GM12878 (cell line): ENCODE measurements at regions not wholly inside any gene's neighbourhood (a gene's known extent, or its start where the extent isn't known, plus 50 kb on each side); places are given as distances from the start of the nearest gene placed in this dataset.

Experiments
- ATAC-seq: fragments of 200-7000 bp; cut with Tn5 transposase; 3 replicates; pipeline ENCODE4 v1.9.1; 2020; ENCODE audit warnings: mild to moderate bottlenecking, moderate library complexity
- BruUV-seq: library from RNA; stranded (reverse); fragments of 400-500 nt; replicated peaks from 2 replicates; lab custom pipeline; 2021; lab: Mats Ljungman, UMichigan
- CTCF ChIA-PET: fragments of 300-600 bp; sonication (Branson Sonifier 250); formaldehyde crosslinking; extraction: SDS; loops from one replicate; lab custom pipeline; 2021; ENCODE audit warnings: inconsistent platforms; lab: Yijun Ruan, JAX
- POLR2A ChIA-PET: fragments of 350-600 bp; formaldehyde crosslinking; extraction: SDS; loops from one replicate; lab custom pipeline; 2021; ENCODE audit warnings: inconsistent platforms; lab: Charles Lee
- RAD21 ChIA-PET: fragments of 300-600 bp; sonication (Branson Sonifier 250); formaldehyde crosslinking; loops from one replicate; lab custom pipeline; 2023; ENCODE audit warnings: antibody characterized with exemption; ENCODE audit not compliant: unreplicated experiment; lab: Charles Lee
- SMC1A ChIA-PET: fragments of 300-600 bp; sonication (Branson Sonifier 250); formaldehyde crosslinking; loops from one replicate; lab custom pipeline; 2023; ENCODE audit not compliant: unreplicated experiment, uncharacterized antibody; lab: Charles Lee
- DNase-seq: peaks from one replicate; pipeline ENCODE4 v3.0.0-alpha.2; 2011; ENCODE audit warnings: low read depth, low spot score
- FAIRE-seq: peaks from 3 replicates; lab custom pipeline; 2011; peaks lifted over from hg19 to GRCh38; lab: Jason Lieb, UNC
- H2AFZ ChIP-seq: 2 replicates; pipeline ENCODE4 v1.6.0; 2011; ENCODE audit warnings: low read depth, low read length, control low read depth; ENCODE audit not compliant: control insufficient read depth
- H3K27ac ChIP-seq: 2 replicates; pipeline ENCODE4 v1.5.1; 2011; ENCODE audit warnings: control low read depth; ENCODE audit not compliant: control insufficient read depth, insufficient read depth
- H3K27me3 ChIP-seq, 2 experiments: replicated peaks in 1 of 2; 2 replicates each; pipeline versions ENCODE4 v1.6.0 to v1.6.1; 2011; ENCODE audit warnings: low read length in 1 of 2; ENCODE audit not compliant: control insufficient read depth in 2 of 2, insufficient read depth in 2 of 2
- H3K36me3 ChIP-seq, 2 experiments: 2 replicates each; pipeline ENCODE4 v1.5.1; 2011; ENCODE audit warnings: low read length in 1 of 2; ENCODE audit not compliant: control insufficient read depth in 2 of 2, insufficient read depth in 2 of 2
- H3K4me1 ChIP-seq: 2 replicates; pipeline ENCODE4 v1.6.1; 2011; ENCODE audit warnings: mild to moderate bottlenecking, low read length, moderate library complexity, mixed read lengths; ENCODE audit not compliant: control insufficient read depth, insufficient read depth
- H3K4me2 ChIP-seq: 2 replicates; pipeline ENCODE4 v1.6.0; 2011; ENCODE audit warnings: control low read depth; ENCODE audit not compliant: control insufficient read depth, insufficient read depth
- H3K4me3 ChIP-seq: fragments of 200-600 bp; sonication (generic); 2 replicates; pipeline ENCODE4 v1.5.1; 2016
- H3K79me2 ChIP-seq: 2 replicates; pipeline ENCODE4 v1.6.0; 2011; ENCODE audit warnings: low read length; ENCODE audit not compliant: control insufficient read depth, insufficient read depth
- H3K9ac ChIP-seq: 2 replicates; pipeline ENCODE4 v1.8.0; 2011; ENCODE audit warnings: low read length, control low read depth, mixed read lengths; ENCODE audit not compliant: control insufficient read depth, insufficient read depth
- H3K9me3 ChIP-seq: replicated peaks from 3 replicates; pipeline ENCODE4 v1.5.1; 2011; ENCODE audit warnings: mild to moderate bottlenecking, low read length; ENCODE audit not compliant: control insufficient read depth, insufficient read depth
- H4K20me1 ChIP-seq: 2 replicates; pipeline ENCODE4 v1.6.0; 2011; ENCODE audit not compliant: control insufficient read depth, insufficient read depth
- ATF2 ChIP-seq: IDR thresholded peaks from 2 replicates; pipeline ENCODE4 v1.6.1; 2012; ENCODE audit warnings: low read length, inconsistent platforms
- CBX3 ChIP-seq: fragments of 200-600 bp; sonication (generic); IDR thresholded peaks from 2 replicates; pipeline ENCODE4 v1.6.1; 2016; ENCODE audit warnings: low read depth, borderline replicate concordance
- GABPA ChIP-seq: IDR thresholded peaks from 2 replicates; pipeline ENCODE4 v1.6.1; 2014; ENCODE audit warnings: antibody characterized with exemption, low read depth, mild to moderate bottlenecking, inconsistent platforms
- IKZF2 ChIP-seq, 2 experiments: fragments of 450-650 bp; IDR thresholded peaks; 2 replicates each; pipeline ENCODE4 v1.6.1; 2017; ENCODE audit warnings: mild to moderate bottlenecking in 2 of 2, moderate library complexity in 2 of 2
- MXI1 ChIP-seq: fragments of 150-350 bp; IDR thresholded peaks from 2 replicates; pipeline ENCODE4 v1.6.1; 2011; ENCODE audit warnings: low read depth, mild to moderate bottlenecking, inconsistent platforms, low read length, improper control_type of control experiment
- PAX5 ChIP-seq: IDR thresholded peaks from 2 replicates; pipeline ENCODE4 v1.6.1; 2011; ENCODE audit warnings: low read depth, low read length, borderline replicate concordance
- TCF12 ChIP-seq: IDR thresholded peaks from 2 replicates; pipeline ENCODE4 v1.6.1; 2011; ENCODE audit warnings: low read depth, mild to moderate bottlenecking, low read length
- ZNF592 ChIP-seq: fragments of 450-650 bp; IDR thresholded peaks from 2 replicates; pipeline ENCODE4 v1.6.1; 2017; ENCODE audit warnings: mild to moderate bottlenecking, moderate library complexity
- WGBS: methylation state at CpG from one replicate; pipeline ENCODE4 v1.1.6; 2016; ENCODE audit warnings: low lambda C conversion rate; ENCODE audit not compliant: insufficient replicate concordance, insufficient coverage; ENCODE audit errors: missing lambda C conversion rate; 5-methylcytosine and 5-hydroxymethylcytosine counted together
- in situ Hi-C: fragments of 300-500 bp; cut with MboI; formaldehyde crosslinking; loops from 9 replicates; pipeline ENCODE4 v1.14.3; 2018; ENCODE audit warnings: mixed read lengths
- intact Hi-C: fragments of 100-400 bp; cut with micrococcal nuclease; formaldehyde crosslinking; loops from one replicate; pipeline ENCODE4 v1.14.2; 2022; ENCODE audit not compliant: unreplicated experiment
- TF ChIP-seq, protein P1 (sequence below): IDR thresholded peaks from 2 replicates; pipeline ENCODE4 v1.6.1; 2011; ENCODE audit warnings: borderline replicate concordance, low read depth, mild to moderate bottlenecking, moderate library complexity, low read length; ENCODE audit not compliant: insufficient read depth, poor library complexity, severe bottlenecking
- TF ChIP-seq, protein P2 (sequence below): IDR thresholded peaks from 2 replicates; pipeline ENCODE4 v1.6.1; 2011; ENCODE audit warnings: mild to moderate bottlenecking, low read depth, low read length, moderate library complexity; ENCODE audit not compliant: insufficient replicate concordance
- TF ChIP-seq, protein P3 (sequence below): IDR thresholded peaks from 2 replicates; pipeline ENCODE4 v1.6.1; 2012; ENCODE audit warnings: mild to moderate bottlenecking, low read depth, low read length

DNA sequence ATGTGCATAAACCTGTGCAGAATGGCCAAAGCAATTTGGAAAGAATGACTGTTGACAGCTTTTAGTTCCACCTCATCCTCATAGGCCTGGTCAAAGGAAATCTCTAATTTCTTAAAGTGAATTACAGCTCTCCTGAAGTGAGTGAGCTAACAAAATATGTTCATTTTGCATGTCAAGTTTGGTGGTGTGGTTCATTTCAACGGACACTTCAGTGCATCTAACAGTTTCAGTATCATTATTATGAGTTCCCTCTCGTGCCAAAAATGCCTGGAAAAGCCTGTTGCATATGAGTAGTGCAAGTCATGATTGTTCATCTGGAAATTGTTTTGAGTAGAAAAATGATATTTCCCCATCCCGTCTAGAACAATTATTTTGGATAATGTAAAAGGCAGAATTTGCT, 53.2 kb upstream of the HMHB1 start:
- Histone ChIP-seq H3K79me2 (no peaks in the 10 kb centered on the region), H2AFZ (no peak overlapping the region), H3K4me2 (peak overlapping the region; percentile 56), H3K36me3 (no peaks in the 10 kb centered on the region), H4K20me1 (no peaks in the 10 kb centered on the region), H3K9me3 (no peaks in the 10 kb centered on the region), H3K9ac (no peak overlapping the region), H3K27me3 (no peaks in the 10 kb centered on the region), H3K4me1 (peaks cover 32% of the 10 kb centered on the region), H3K4me3 (no peak overlapping the region; the same call in 1 of the 2 replicates), H3K27ac (peak overlapping the region; percentile 59; the same call in 1 of the 2 replicates)
- ATAC-seq (peak; percentile 78), FAIRE-seq (peak; percentile 81), DNase-seq (peak; percentile 51)
- ChIA-PET CTCF (interaction anchor here (1.0 to 2.1 kb wide), 6 partner anchors 18 to 569 kb away, joined by 3 to 9 read pairs (median 4); no protein-coding TSS in a partner anchor), POLR2A (interaction anchor here (0.8 to 1.8 kb wide), 4 partner anchors 12 to 56 kb away, joined by 3 to 6 read pairs (median 3); no protein-coding TSS in a partner anchor), SMC1A (interaction anchor here (0.7 to 3.6 kb wide), 31 partner anchors 9 to 208 kb away, joined by 3 to 51 read pairs (median 4); no protein-coding TSS in a partner anchor), RAD21 (interaction anchor here (1.0 to 3.3 kb wide), 9 partner anchors 12 to 67 kb away, joined by 3 to 20 read pairs (median 6); no protein-coding TSS in a partner anchor)
- WGBS = 0% methylated on average over 3 of the region's 3 CpGs
- intact Hi-C loops (loop anchor here (5.0 to 10.0 kb wide), 3 partner anchors 151 to 356 kb away; partner anchors contain the start of gene NR3C1), in situ Hi-C loops (no loop called here)
- BruUV-seq = no TSS peak
- TF ChIP-seq PAX5 (no peak), TCF12 (peak; percentile 33; the same call in 1 of the 2 replicates), ATF2 (peak; percentile 85), GABPA (0 out of 2 replicates have a peak, but pooled peaks have one; percentile 47), ZNF592 (no peak), MXI1 (no peak), IKZF2 (IDR thresholded peaks at IDR 0.05) (peak; percentile 74 to 75), CBX3 (no peak)
- TF ChIP-seq, protein P1, sequence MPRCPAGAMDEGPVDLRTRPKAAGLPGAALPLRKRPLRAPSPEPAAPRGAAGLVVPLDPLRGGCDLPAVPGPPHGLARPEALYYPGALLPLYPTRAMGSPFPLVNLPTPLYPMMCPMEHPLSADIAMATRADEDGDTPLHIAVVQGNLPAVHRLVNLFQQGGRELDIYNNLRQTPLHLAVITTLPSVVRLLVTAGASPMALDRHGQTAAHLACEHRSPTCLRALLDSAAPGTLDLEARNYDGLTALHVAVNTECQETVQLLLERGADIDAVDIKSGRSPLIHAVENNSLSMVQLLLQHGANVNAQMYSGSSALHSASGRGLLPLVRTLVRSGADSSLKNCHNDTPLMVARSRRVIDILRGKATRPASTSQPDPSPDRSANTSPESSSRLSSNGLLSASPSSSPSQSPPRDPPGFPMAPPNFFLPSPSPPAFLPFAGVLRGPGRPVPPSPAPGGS = no peak
- TF ChIP-seq, protein P2, sequence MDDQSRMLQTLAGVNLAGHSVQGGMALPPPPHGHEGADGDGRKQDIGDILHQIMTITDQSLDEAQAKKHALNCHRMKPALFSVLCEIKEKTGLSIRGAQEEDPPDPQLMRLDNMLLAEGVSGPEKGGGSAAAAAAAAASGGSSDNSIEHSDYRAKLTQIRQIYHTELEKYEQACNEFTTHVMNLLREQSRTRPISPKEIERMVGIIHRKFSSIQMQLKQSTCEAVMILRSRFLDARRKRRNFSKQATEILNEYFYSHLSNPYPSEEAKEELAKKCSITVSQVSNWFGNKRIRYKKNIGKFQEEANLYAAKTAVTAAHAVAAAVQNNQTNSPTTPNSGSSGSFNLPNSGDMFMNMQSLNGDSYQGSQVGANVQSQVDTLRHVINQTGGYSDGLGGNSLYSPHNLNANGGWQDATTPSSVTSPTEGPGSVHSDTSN = no peak
- TF ChIP-seq, protein P3, sequence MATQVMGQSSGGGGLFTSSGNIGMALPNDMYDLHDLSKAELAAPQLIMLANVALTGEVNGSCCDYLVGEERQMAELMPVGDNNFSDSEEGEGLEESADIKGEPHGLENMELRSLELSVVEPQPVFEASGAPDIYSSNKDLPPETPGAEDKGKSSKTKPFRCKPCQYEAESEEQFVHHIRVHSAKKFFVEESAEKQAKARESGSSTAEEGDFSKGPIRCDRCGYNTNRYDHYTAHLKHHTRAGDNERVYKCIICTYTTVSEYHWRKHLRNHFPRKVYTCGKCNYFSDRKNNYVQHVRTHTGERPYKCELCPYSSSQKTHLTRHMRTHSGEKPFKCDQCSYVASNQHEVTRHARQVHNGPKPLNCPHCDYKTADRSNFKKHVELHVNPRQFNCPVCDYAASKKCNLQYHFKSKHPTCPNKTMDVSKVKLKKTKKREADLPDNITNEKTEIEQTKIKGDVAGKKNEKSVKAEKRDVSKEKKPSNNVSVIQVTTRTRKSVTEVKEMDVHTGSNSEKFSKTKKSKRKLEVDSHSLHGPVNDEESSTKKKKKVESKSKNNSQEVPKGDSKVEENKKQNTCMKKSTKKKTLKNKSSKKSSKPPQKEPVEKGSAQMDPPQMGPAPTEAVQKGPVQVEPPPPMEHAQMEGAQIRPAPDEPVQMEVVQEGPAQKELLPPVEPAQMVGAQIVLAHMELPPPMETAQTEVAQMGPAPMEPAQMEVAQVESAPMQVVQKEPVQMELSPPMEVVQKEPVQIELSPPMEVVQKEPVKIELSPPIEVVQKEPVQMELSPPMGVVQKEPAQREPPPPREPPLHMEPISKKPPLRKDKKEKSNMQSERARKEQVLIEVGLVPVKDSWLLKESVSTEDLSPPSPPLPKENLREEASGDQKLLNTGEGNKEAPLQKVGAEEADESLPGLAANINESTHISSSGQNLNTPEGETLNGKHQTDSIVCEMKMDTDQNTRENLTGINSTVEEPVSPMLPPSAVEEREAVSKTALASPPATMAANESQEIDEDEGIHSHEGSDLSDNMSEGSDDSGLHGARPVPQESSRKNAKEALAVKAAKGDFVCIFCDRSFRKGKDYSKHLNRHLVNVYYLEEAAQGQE = no peak
